GM18505 (cell line): ENCODE measurements at regions not wholly inside any gene's neighbourhood (a gene's known extent, or its start where the extent isn't known, plus 50 kb on each side); places are given as distances from the start of the nearest gene placed in this dataset.

Experiments
- ATAC-seq: cut with Tn5 transposase; IDR thresholded peaks from one replicate; pipeline ENCODE4 v1.9.1; 2021; ENCODE audit not compliant: unreplicated experiment
- POLR2A ChIP-seq: IDR thresholded peaks from 4 replicates; pipeline ENCODE4 v1.6.1; 2011; ENCODE audit warnings: borderline replicate concordance; ENCODE audit not compliant: insufficient read depth, insufficient read length; ENCODE audit errors: extremely low read depth

DNA sequence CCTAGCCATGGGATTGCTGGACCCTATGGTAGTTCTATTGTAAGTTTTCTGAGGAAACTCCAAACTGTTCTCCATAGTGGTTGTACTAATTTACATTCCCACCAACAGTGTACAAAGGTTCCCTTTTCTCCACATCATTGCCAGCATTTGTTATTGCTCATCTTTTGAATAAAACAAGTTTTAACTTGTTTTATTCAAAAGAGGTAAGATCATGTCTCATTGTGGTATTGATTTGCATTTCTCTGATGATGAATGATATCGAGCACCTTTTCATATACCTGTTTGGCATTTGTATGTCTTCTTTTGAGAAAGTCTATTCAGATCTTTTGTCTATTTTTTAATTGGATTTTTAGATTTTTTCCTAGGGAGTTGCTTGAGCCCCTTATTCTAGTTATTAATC is 819.1 kb downstream of the TUSC7 start:
- no peak for TF ChIP-seq POLR2A
- no peak for ATAC-seq

DNA sequence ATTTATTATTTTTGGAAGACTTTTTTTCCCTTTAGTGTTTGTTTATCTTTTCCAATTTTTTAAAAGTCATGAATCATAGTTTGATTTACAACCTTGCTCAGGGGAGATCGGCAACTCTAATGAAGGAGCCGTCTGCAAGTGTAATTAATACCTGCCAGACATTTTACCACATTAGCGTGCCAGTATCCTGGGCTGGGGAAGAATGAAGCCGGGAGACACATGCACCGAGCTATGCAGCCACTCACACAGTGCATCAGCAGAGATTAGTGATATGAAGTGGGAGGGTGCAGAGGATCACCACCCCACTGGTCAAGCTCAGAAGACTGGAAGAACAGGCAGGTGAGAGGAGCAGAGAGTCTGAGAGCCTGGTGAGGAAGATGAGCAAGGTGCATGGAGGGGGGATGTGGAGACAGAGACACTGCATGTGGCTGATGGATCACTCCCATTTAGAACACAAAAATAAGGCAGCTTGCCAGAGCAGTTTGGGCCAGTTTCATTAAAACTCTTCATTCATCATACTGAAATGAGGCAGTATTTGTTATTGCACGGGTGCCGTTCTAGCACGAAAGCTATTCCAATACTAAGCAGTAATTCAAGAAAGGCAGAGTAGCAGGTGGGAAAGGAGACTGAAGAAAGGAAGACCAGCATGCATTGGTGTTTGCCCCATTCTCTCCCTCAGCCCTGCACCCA is 821.6 kb downstream of the TUSC7 start:
- TF ChIP-seq POLR2A: no peak
- no peak for ATAC-seq

DNA sequence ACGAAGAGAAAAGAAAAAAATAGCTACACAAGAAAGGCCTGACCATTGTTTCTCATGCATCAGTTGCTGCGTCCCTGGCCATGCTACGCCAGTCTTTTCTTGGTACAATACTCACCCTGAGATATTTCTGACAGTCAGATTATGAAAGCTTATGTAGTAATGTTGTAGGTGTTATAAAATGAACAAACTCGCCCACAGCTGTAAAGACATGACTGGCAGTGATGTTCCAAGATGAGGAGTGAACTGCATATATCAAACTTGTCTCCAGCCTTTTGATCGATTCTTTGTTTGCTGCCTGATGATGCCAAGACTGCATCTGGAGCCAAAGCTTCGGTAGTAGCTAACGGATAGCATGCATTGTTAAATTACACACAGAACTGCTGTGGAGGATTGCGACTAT is 822.7 kb downstream of the TUSC7 start:
- TF ChIP-seq POLR2A: no peak
- ATAC-seq: no peak

DNA sequence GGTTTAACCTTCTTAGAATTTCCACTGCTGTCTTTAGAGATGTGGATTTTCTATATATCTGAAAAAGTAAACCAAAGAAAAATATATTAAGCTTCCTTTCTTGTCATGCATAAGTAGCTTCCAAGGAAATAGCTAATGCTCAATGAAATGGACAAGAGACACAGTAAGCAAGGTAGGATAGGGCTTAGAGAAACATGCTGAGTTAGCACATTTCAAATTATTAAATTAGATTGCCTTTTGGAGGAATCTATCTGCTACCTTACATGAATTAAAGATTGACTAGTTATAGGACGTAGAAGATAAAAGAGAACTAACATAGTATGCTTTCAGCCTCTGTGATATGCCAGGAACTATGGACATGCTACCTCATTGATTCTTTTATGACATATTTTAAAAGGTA is 824.6 kb downstream of the TUSC7 start:
- no peak for TF ChIP-seq POLR2A
- ATAC-seq: no peak

DNA sequence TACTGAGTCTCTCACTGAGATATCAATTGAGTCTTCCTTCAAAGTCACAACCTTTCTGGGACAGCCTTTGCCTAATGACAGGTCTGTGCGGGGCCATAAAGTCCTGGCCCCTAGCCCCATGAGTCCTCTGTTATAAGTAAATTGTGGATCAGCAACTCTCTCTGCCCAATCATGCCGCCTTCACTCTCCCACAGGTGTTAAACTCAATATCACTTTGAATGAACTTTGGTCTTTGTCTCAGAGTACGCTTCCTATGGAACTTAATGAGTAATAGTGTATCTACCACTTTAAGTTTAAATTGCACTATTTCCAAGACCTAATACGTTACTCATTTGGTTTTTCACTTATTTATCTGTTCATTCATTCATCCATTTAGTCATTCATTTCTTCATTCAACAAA is 826.4 kb downstream of the TUSC7 start:
- TF ChIP-seq POLR2A: no peak
- no peak for ATAC-seq

DNA sequence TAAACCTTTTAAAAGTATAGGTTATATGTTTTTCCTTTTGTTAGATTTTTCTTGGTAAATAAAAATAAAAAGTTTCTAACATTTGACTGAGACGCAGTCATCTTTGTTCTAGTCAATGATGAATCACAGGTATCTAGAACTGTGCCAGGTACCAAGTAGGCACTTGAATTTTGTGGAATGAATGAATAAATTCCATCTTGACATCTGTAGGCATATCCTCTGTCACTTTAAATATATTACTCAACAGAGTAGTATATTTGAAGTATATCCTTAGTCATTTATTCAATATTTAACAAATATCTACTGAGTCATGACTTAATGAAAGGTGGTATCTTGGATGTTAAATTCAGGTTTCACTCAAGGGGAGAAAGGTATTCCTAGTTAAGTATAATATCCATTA is 828.4 kb downstream of the TUSC7 start:
- no peak for ATAC-seq

DNA sequence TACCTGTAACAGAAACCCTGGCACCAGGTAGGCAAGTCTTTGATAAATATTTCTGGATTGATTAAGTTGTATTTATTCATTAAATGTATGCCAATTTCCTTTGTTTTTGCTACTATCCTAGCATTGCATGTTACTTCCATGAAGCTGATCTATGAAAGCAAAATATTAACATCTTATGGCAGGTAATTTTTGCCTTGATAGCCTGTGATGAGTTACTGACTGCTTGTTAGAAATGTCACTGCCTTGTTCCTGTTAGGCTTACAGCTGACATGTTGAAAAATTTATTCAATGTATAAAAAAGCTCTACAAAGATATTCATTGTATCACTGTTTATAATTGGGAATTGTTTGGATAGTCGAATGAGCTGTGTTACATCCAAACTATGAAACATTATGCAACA is 830.1 kb downstream of the TUSC7 start:
- no peak for TF ChIP-seq POLR2A
- ATAC-seq: no peak

More for the DNA sequence above, 828.4 kb downstream of the TUSC7 start:
- no peak for TF ChIP-seq POLR2A

DNA sequence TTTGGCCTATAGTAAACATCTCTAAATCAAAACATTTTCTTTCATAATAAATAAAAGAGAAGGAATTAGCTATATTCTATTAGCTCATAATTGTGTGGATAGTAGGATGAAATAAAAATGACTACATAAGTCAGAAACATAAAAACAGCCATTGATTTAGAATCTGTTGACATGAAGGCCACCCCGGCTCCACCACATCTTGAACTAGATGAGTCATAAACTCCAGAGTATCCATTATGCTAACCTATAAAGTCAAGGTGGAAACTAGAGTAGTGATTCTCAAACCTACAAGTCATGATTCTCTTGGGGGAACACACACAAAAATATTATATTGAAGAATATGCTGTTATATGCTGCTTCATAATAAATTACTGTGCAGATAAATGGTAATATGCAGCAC is 831.0 kb downstream of the TUSC7 start:
- TF ChIP-seq POLR2A: no peak
- ATAC-seq: no peak

DNA sequence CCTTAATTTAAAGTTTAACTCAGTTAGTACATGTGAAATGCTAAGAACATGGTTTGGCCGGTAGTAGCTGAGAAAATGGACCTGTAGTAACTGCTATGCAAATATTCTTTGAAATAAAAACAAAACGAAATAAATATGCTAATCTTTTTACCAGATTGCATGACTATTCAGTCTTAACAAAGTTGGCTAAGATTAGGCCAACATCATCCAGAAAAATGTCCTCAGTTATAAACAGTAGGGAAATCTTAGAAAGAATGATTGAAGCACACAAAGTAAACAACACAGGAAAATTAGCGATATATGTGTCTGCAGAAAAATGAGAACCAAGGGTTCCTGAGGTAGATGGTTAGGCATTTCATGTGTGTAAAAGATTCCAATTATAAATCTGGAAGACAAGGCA is 832.1 kb downstream of the TUSC7 start:
- no peak for ATAC-seq
- TF ChIP-seq POLR2A: no peak

DNA sequence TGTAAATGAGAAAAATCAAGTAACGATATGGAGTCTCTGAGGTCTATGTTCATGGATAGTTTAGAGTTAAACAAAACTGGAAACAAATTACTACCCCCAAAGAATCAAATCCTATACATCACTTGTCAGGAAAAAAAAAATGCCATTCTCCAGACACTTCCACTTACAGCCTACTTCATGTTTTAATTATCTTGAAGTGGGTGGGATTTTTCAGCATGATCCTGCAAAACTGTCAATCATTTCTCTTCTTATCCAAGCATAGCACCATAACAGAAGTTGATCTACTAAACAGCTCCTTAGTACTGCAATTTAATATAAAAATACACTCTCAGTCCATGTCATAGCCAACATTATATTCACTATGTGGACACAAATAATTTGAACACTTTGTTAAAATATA is 833.9 kb downstream of the TUSC7 start:
- no peak for TF ChIP-seq POLR2A
- ATAC-seq: no peak

DNA sequence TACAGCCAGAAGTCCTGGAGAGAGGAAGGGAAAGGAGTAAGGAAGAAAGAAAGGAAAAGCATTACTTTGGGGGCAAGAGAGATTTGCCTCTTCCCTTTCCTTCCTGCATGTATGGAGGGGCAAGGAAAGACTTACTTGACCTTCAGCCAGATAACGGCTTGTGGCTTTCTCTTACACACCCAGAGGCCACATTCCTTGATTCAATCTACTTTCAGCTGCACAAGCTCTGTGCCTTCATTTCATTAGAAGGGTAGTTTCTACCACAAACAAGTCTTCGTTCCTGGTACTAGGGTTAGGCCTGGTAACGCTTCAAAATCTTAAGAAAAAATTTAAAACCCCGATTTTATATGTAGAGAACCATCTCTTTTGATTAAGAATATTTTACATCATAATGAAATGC is 835.9 kb downstream of the TUSC7 start:
- no peak for ATAC-seq
- no peak for TF ChIP-seq POLR2A

DNA sequence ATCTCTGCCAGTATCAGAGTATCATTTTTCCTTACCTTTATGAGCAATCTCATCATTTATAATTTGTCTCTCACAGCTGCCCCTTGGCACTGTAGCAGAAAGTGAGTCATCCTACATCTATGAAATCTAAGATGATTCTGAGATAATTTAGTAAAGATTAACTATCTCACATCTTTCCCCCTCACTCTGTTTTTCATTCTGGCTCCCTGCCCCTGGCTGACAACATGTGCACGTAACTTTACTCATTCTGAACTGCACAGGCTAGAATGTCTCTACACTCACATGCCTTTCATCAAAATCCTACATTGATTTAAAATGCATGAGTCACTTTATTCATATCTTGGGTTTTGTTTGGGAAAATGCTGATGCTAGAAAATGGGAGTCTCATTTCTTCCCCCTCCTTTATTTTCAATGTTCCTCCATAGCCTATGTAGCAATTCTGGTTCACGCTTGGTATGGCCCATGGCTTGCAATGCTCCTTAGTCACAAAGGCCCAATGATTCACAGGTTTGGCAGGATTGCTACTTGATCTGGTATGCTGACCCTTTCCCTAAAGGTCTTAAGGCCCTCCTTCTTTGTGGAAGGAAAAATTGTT is 838.5 kb downstream of the TUSC7 start:
- TF ChIP-seq POLR2A: no peak
- ATAC-seq: no peak

DNA sequence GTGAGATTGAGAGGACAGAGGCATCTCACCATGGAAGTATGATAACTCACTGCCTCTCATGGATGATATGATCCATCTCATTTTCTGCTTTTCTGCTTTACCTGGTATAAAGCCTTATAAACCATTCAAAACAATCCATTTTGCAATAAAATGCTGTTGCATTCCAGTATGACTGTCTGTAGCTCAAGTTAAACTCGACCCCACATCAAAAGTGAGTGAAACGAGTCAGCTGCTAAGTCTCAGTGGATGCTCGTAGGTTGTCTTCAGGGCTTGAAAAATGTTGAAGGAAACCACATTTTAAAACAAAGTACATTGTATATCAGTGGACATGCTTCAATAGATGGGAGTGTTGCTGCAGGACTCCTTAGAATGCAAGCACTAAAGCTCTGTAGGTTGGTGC is 839.0 kb downstream of the TUSC7 start:
- ATAC-seq: no peak
- TF ChIP-seq POLR2A: no peak

DNA sequence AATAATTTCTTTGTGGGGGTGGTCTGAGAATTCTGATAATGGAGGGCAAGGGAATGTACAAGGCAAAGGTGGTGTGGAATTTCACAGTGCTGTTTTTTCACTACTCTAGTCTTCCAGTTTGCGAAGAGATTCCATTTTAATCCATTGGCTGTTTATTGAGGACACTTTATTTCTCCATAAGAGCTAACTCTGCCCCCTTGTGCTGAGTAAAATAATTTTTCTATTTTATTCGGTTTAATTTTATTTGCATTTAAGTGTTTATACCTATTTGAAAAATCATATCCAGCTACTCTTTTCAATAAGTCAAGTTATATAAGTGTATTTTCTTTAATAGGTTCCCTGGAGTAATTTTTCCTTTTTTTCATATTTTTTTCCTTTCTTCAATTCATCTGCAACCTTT is 840.1 kb downstream of the TUSC7 start:
- no peak for TF ChIP-seq POLR2A
- no peak for ATAC-seq
